Natural killer cell (primary cell): ENCODE measurements at regions not wholly inside any gene's neighbourhood (a gene's known extent, or its start where the extent isn't known, plus 50 kb on each side); places are given as distances from the start of the nearest gene placed in this dataset.

ENCODE experiments used
- ATAC-seq, 3 donors: fragments of 150-1000 bp in 2 of 3; fragments of 200-7000 bp in 1 of 3; cut with Tn5 transposase; 1 replicate in 1 of 3; 2 replicates in 2 of 3; pipeline ENCODE4 v1.10.0; 2021; ENCODE audit warnings: mild to moderate bottlenecking in 2 of 3, moderate library complexity in 2 of 3
- DNase-seq, 2 donors: peaks; one replicate each; pipeline versions ENCODE4 v3.0.0 to v3.0.0-alpha.2; 2013 to 2021; ENCODE audit warnings: mixed read lengths in 1 of 2
- H3K27ac ChIP-seq: one replicate; pipeline ENCODE4 v1.5.1; 2013; ENCODE audit warnings: mild to moderate bottlenecking, low read length
- H3K27me3 ChIP-seq: one replicate; pipeline ENCODE4 v1.6.1; 2013; ENCODE audit warnings: low read length; ENCODE audit not compliant: control insufficient read depth, insufficient read depth
- H3K36me3 ChIP-seq: one replicate; pipeline ENCODE4 v1.6.1; 2013; ENCODE audit warnings: low read length; ENCODE audit not compliant: control insufficient read depth, insufficient read depth
- H3K4me1 ChIP-seq: one replicate; pipeline ENCODE4 v1.6.1; 2013; ENCODE audit warnings: low read length; ENCODE audit not compliant: control insufficient read depth, insufficient read depth
- H3K4me3 ChIP-seq: one replicate; pipeline ENCODE4 v1.5.1; 2013; ENCODE audit warnings: low read length
- H3K9me3 ChIP-seq: one replicate; pipeline ENCODE4 v1.6.1; 2013; ENCODE audit warnings: low read length; ENCODE audit not compliant: control insufficient read depth, insufficient read depth
- H3K27ac Mint-ChIP-seq, 2 donors: one replicate each; pipeline ENCODE4 v1.8.0; 2022; ENCODE audit warnings: mild to moderate bottlenecking in 2 of 2, mixed read lengths in 2 of 2, moderate library complexity in 1 of 2
- H3K27me3 Mint-ChIP-seq, 2 donors: one replicate each; pipeline ENCODE4 v1.8.0; 2022; ENCODE audit warnings: low read depth in 2 of 2, mixed read lengths in 2 of 2
- H3K36me3 Mint-ChIP-seq: one replicate; pipeline ENCODE4 v1.8.0; 2022; ENCODE audit warnings: mixed read lengths
- H3K4me1 Mint-ChIP-seq, 2 donors: one replicate each; pipeline ENCODE4 v1.8.0; 2022; ENCODE audit warnings: mixed read lengths in 2 of 2
- H3K4me3 Mint-ChIP-seq: one replicate; pipeline ENCODE4 v1.8.0; 2022; ENCODE audit warnings: mild to moderate bottlenecking, moderate library complexity, mixed read lengths
- H3K9me3 Mint-ChIP-seq, 2 donors: one replicate each; pipeline ENCODE4 v1.8.0; 2022; ENCODE audit warnings: mixed read lengths in 2 of 2
- WGBS: methylation state at CpG from one replicate; pipeline ENCODE4 v1.1.7; 2013; ENCODE audit warnings: missing lambda C conversion rate; ENCODE audit not compliant: insufficient coverage; 5-methylcytosine and 5-hydroxymethylcytosine counted together
- intact Hi-C: fragments of 100-400 bp; cut with micrococcal nuclease; formaldehyde crosslinking; loops from one replicate; pipeline ENCODE4 v1.14.2; 2022
- TF ChIP-seq, protein P1 (sequence below): fragments of 200-600 bp; IDR thresholded peaks from one replicate; pipeline ENCODE4 v1.8.0; 2022; ENCODE audit warnings: antibody characterized with exemption

DNA sequence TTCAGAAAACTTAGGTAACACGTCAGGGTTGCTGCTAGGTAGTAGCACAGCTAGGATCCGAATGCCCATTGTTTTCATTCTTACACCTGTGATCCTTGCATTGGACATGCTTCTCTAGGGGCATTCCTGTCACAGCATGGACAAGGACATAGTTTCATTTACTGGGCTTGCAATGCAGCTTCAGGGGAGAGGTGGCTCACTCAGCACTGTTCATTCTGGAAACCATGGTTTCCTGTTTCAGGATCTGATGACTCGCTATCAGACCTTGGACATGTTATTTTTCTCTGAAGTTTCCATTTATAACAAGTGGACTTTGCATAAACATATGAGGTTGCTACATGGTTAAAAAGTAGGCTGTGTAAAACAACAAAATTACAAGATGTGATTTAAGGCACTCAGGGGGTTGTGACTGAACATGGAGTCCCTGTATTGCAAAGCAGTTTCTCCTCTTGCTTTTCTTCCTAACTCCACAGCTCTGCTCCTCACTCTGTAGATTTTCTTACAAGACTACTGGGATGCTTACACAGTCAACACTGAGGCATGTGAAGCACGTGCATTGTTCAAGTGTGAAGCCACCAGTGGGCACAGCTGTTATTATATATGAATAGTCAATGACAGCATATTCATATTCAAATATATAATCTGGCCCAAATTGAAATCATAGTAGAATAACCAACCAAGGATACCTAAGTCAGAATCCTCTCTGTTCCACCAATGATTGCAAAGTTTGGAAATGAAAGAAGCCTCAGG, 66.1 kb upstream of the STK32A start:
- ATAC-seq (no peak), DNase-seq (no peak)
- 78% methylated on average over 3 of the region's 4 CpGs for WGBS
- H3K4me3 ChIP-seq, result no peak overlapping the region
- H3K4me1 ChIP-seq, result no peaks in the 10 kb centered on the region
- Mint-ChIP-seq H3K36me3 (no peaks in the 10 kb centered on the region), H3K27ac (no peak overlapping the region), H3K9me3 (no peaks in the 10 kb centered on the region), H3K4me1 (no peaks in the 10 kb centered on the region), H3K27me3 (peaks cover 7 to 16% of the 10 kb centered on the region in 2 donors), H3K4me3 (no peak overlapping the region)
- intact Hi-C loops, result no loop called here
- no peak overlapping the region for H3K27ac ChIP-seq
- H3K27me3 ChIP-seq, result no peaks in the 10 kb centered on the region
- H3K36me3 ChIP-seq, result no peaks in the 10 kb centered on the region
- H3K9me3 ChIP-seq, result no peaks in the 10 kb centered on the region
- TF ChIP-seq, protein P1, sequence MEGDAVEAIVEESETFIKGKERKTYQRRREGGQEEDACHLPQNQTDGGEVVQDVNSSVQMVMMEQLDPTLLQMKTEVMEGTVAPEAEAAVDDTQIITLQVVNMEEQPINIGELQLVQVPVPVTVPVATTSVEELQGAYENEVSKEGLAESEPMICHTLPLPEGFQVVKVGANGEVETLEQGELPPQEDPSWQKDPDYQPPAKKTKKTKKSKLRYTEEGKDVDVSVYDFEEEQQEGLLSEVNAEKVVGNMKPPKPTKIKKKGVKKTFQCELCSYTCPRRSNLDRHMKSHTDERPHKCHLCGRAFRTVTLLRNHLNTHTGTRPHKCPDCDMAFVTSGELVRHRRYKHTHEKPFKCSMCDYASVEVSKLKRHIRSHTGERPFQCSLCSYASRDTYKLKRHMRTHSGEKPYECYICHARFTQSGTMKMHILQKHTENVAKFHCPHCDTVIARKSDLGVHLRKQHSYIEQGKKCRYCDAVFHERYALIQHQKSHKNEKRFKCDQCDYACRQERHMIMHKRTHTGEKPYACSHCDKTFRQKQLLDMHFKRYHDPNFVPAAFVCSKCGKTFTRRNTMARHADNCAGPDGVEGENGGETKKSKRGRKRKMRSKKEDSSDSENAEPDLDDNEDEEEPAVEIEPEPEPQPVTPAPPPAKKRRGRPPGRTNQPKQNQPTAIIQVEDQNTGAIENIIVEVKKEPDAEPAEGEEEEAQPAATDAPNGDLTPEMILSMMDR, result no peak

DNA sequence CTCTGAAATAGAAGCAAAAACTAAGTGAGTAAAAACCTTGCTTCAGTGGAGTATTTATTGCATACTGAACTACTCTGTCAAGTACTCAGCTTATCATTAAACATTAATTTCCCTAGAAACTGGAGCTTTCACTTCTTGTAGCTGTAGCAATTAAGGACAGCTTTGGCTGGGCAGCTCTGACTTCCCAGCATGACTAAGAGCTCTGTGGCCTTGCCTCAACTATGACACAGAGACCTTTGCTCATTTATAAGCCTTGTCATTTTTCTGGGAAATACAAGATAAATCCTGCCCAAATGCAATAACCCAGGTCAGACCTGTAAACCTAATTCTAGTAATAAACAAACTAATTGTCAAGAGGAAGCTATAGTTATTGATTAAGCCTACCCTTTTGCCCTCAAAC, 65.4 kb upstream of the STK32A start:
- H3K27ac Mint-ChIP-seq, result no peak overlapping the region
- Histone ChIP-seq H3K4me1 (no peaks in the 10 kb centered on the region), H3K27me3 (no peaks in the 10 kb centered on the region), H3K36me3 (no peaks in the 10 kb centered on the region), H3K4me3 (no peak overlapping the region), H3K27ac (no peak overlapping the region), H3K9me3 (no peaks in the 10 kb centered on the region)
- no peaks in the 10 kb centered on the region for H3K9me3 Mint-ChIP-seq
- no peaks in the 10 kb centered on the region for H3K4me1 Mint-ChIP-seq
- intact Hi-C loops, result no loop called here
- H3K27me3 Mint-ChIP-seq, result peaks cover 7 to 19% of the 10 kb centered on the region in 2 donors
- DNase-seq (no peak), ATAC-seq (no peak)
- H3K4me3 Mint-ChIP-seq, result no peak overlapping the region
- no peaks in the 10 kb centered on the region for H3K36me3 Mint-ChIP-seq
- TF ChIP-seq, protein P1, result no peak

DNA sequence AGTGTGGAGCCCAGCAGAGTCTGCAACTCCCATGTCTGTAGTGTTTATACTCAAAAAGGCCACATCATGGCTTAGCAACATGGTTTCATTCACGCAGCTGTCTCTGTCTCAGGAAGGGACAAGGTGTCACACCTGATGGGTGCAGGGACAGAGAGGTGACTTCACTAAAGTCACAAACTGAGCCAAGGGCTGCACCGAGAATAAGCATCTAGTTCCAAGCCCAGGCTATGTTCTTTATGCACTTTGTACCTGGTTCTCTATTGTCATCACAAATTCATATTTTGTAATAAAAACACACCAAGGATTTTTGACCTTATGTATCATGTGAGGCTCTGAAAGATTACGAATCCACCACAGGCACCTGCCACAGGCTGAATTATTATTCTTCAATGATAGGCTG, 64.9 kb upstream of the STK32A start:
- TF ChIP-seq, protein P1, result no peak
- WGBS, result 85% methylated on average over 3 of the region's 3 CpGs
- Mint-ChIP-seq H3K36me3 (no peaks in the 10 kb centered on the region), H3K4me3 (no peak overlapping the region), H3K27me3 (peaks cover 7 to 19% of the 10 kb centered on the region in 2 donors), H3K9me3 (no peaks in the 10 kb centered on the region), H3K27ac (no peak overlapping the region), H3K4me1 (no peaks in the 10 kb centered on the region)
- ATAC-seq, result no peak
- no peak for DNase-seq
- Histone ChIP-seq H3K4me1 (no peaks in the 10 kb centered on the region), H3K27ac (no peak overlapping the region), H3K27me3 (no peaks in the 10 kb centered on the region), H3K9me3 (no peaks in the 10 kb centered on the region), H3K36me3 (no peaks in the 10 kb centered on the region), H3K4me3 (no peak overlapping the region)
- intact Hi-C loops, result no loop called here

DNA sequence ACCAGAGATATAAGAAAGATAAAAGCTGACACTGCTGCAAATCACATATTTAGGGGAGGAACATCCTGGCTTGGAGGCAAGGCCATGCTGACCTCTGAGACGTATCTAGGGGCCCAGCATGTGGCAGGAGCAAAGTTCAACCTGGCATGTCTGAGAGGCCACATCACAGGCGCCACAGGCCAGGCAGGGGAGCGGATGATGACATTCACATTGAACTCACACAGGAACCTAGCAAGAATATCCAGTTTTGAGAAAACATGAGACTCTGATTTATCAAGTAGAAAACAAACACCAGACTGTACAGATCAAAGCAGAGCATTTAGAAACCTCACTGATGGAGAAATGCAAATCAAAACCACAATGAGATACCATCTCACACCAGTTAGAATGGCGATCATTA, 64.2 kb upstream of the STK32A start:
- H3K4me1 ChIP-seq, result no peaks in the 10 kb centered on the region
- H3K36me3 ChIP-seq, result no peaks in the 10 kb centered on the region
- Mint-ChIP-seq H3K27ac (no peak overlapping the region), H3K4me1 (no peaks in the 10 kb centered on the region), H3K9me3 (no peaks in the 10 kb centered on the region), H3K27me3 (peaks cover 7 to 19% of the 10 kb centered on the region in 2 donors), H3K4me3 (no peak overlapping the region), H3K36me3 (no peaks in the 10 kb centered on the region)
- H3K27me3 ChIP-seq, result no peaks in the 10 kb centered on the region
- 36% methylated on average over 3 of the region's 4 CpGs for WGBS
- intact Hi-C loops, result no loop called here
- DNase-seq (peak in 1 of 2 donors; percentile 2), ATAC-seq (no peak)
- H3K27ac ChIP-seq, result no peak overlapping the region
- no peaks in the 10 kb centered on the region for H3K9me3 ChIP-seq
- TF ChIP-seq, protein P1, result no peak
- no peak overlapping the region for H3K4me3 ChIP-seq
